GF-D8 (cell line): ENCODE measurements at regions not wholly inside any gene's neighbourhood (a gene's known extent, or its start where the extent isn't known, plus 50 kb on each side); places are given as distances from the start of the nearest gene placed in this dataset.
"Not testable (repeated sequence)": the region's sequence is repeated elsewhere in the genome, so short reads cannot be mapped to it uniquely, and the experiment has no call there.

Experiments used
- DNase-seq: peaks from one replicate; lab custom pipeline; 2025; lab: John Stamatoyannopoulos, UW

DNA sequence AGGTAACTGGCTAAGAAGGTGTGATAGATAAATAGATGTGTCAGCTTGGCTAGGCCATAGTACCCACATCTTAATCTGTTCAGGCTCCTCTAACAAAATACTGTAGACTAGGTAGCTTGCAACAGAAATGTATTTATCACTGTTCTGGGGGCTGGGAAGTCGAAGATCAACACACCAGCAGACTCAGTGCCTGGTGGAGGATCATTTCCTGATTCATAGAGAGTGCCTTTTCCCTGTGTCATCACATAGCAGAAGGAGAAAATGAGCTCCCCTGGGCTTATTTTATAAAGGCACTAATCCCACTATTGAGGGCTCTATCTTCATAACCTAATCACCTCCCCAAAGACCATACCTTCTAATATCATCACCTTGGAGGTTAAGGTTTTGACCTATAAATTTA lies 532.7 kb upstream of the OLFM3 start:
- no peak for DNase-seq

DNA sequence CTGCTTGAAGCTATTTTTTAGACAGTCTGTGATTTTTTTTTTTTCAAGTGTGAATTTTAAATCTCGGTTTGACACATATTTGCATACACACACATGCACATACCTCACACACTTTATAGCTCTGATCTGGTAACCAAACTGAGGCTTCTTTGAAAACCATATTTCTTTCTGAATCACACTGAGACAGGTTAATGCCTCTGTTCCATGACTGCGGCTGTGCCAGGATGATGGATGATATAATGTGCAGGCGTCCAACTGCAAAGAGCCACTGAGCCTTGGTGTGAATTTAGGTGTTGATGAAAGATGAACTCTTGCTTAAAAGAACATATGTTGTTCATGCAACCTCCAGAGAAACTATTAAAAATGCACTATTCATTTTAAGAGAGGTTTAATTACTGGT lies 504.0 kb upstream of the OLFM3 start:
- DNase-seq = no peak

DNA sequence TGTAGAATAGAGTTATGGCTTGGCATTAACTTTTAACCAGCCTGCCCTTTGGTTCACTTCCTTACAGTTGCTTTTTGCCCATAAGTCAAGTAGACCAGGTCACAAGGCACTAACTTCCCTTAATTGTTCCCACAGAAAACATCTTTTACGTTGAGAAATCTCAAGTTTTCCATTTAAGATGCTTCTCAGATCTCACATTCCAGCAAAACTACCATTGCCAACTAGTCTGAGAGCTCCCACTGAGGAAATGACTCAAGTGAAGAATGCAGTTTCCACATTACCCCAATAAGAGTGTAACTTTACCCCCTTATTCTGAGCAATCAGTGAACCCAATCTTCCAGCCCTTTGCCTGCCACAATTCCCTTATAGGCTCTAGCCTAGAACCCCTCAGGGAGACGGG lies 502.2 kb upstream of the OLFM3 start:
- DNase-seq = no peak

DNA sequence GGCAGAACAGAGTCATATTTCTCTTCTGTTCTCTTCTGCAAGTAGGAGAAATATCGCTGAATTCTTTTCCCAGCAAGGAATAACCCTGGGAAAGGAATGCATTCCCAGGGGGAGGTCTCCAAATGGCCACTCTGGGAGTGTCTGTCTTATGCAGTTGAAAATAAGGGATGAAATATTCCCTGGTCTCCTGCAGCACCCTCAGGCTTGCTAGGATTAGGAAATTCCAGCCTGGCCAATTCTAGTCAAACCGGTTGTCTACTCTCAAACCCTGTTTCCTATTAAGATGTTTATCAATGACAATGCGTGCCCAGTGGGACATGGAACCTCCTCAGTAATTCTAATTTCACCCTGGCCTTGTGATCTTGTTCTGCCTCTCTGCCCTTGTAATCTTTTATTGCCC lies 501.1 kb upstream of the OLFM3 start:
- not testable (repeated sequence) for DNase-seq

DNA sequence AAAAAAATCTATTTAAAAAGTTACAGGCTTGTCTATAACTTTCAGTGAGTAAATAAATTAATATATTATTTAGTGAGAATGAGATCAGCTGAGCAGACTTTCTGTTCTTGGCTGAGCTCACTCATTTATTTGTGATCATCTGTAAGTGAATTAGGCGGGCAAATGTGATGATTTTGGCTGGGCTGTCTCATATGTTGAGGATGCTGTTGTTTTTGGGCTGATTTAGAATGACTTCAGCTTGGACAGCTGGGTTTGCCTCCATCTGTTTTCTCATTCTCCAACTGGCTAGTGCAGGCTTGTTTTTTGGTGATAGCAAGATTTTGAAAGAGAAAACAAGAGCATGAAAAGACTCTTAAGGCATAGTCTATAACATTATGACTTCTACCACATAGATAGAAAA lies 475.8 kb upstream of the OLFM3 start:
- DNase-seq = no peak

DNA sequence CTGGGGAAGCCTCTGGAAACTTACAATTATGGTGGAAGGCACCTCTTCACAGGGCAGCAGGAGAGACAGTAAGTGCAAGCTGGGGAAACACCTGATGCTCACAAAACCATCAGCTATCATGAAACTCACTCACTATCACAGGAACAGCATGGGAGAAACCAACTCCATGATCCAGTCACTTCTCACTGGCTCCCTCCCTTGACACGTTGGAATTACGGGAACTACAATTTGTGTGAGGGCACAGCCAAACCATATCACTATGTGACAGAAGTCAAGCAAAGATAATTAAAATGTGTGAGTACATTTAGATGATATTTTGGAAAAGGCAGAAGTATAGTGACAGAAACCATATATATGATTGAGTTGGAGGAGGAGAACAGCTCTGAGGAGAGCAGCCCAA lies 474.0 kb upstream of the OLFM3 start:
- no peak for DNase-seq

DNA sequence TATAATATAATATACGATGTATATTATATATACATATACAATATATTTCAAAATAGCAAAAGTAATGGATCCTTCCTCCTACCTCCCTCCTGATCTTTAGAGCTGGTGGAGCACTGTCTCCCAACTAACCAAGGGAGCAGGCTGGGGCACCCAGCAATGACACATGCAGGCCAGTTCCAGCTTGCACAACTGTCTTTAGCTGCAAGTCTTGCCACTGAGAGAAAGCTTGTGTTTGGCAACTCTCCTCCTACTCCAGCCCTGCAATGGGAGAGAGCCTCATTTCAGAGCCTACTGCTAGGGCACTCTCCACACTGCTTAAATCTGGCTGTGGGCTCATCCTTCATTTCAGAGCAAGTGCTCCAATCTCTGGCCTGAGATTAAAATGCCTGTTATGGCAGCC lies 469.8 kb upstream of the OLFM3 start:
- no peak for DNase-seq

DNA sequence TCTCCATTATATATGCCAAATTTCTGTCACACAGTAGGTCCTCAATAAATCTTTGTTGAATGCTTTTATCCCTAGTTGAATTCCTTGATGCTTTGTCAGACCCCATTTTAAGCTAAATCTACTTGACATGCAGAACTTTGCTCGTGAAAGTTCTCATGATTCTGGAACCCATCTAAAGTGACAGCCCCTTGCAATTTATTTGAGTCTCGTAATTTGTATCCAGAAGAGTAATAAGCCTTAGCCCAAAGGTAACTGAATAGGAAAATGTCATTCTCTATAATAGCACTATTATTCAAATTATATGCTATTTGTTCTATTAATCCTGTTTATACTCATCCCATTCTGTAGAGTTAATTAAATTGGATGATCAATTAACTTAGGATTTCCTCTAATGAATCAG lies 466.6 kb upstream of the OLFM3 start:
- no peak for DNase-seq

DNA sequence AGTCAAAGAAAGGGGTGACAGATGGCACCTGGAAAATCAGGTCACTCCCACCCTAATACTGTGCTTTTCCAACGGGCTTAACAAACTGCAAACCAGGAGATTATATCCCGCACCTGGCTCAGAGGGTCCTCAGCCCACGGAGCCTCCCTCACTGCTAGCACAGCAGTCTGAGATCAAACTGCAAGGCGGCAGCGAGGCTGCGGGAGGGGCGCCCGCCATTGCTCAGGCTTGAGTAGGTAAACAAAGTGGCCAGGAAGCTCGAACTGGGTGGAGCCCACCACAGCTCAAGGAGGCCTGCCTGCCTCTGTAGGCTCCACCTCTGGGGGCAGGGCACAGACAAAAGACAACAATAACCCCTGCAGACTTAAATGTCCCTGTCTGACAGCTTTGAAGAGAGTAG lies 445.6 kb upstream of the OLFM3 start:
- not testable (repeated sequence) for DNase-seq

DNA sequence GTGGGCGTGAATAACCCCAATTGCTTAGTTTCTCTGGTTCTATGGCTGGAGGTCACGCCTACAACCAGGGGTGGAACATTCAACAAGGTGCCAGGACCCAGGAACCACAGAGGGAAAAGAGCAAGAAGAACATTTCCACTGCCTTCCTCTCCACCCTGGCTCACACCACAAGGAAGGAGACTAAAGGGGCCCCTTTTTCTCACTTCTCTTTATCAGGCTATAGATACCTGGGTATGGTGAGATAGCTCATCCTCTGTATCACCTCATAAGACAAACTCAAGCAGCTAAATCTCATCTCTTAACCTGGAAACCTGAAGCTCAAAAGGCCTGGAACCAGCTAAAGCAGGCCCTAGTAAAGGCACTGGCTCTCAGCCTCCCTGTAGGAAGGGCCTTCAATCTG lies 438.8 kb upstream of the OLFM3 start:
- no peak for DNase-seq

DNA sequence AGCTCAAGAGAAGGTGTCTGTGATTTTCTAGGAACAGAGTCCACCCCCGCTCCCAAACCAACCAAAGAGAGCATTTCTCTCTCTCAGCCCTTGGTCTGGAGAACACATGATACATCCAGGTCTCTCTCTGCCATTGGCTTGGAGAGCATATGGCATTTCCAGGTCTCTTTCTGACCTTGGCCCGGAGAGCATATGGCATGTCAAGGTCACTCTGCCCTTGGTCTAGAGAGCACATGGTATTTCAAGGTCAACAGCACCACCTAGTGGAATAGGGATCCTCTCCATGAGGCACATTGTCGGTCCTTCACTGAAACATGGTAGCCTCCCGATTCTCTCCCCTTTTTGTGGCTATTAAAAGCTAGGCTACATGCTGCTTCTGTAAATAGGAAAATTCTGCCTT lies 437.7 kb upstream of the OLFM3 start:
- DNase-seq = no peak

DNA sequence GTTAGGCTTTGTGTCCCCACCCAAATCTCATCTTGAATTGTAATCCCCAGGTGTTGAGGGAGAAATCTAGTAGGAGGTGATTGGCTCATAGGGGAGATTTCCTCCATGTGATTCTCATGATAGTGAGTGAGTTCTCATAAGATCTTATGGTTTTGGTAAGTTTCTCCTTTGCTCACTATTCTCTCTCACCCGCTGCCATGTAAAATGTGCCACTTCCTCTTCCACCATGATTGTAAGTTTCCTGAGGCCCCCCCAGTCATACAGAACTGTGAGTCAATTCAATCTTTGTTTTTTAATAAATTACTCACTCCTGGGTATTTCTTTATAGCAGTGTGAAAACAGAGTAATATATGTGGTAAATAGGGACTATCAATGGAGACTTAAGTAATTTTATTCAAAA lies 434.5 kb upstream of the OLFM3 start:
- DNase-seq = no peak

DNA sequence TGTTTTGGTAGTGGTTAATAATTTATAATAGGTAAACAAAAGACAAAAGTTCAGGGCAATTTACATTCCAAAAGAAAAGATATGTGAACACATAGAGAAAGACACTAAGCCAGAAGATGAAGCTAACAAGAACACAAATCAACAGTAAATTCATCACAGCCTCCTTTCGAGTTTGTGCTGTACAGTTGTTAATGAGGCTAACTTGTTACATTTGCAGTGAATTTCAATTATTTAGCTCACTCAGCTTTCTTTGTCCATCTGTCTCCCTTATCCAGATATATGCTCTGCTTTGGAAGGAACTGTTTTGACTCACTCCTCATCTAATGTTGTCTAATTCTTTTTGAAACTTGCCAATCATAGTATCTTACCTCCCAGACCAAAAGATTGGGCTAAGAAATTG lies 423.3 kb upstream of the OLFM3 start:
- no peak for DNase-seq
